ENCODE measurements at regions not wholly inside any gene's neighbourhood (a gene's known extent, or its start where the extent isn't known, plus 50 kb on each side); places are given as distances from the start of the nearest gene placed in this dataset.
"Not testable (repeated sequence)": the region's sequence is repeated elsewhere in the genome, so short reads cannot be mapped to it uniquely, and the experiment has no call there.

- no peak for DNase-seq
Observed at GRCh38 chr9:38253200-38253599, 139.3 kb upstream of the ALDH1B1 start.

- DNase-seq: no peak
Observed at GRCh38 chr9:38251036-38251860, 141.3 kb upstream of the ALDH1B1 start.

GRCh38 chr9:38250279-38251035 is 142.0 kb upstream of the ALDH1B1 start:
- DNase-seq: no peak

GRCh38 chr9:38249587-38250210 is 142.8 kb upstream of the ALDH1B1 start:
- no peak for DNase-seq

GRCh38 chr9:38249049-38249448 is 143.5 kb upstream of the ALDH1B1 start:
- DNase-seq: no peak

GRCh38 chr9:38246833-38247232 is 145.7 kb upstream of the ALDH1B1 start:
- no peak for DNase-seq

GRCh38 chr9:38244971-38245370 is 147.5 kb upstream of the ALDH1B1 start:
- no peak for DNase-seq

- peak; percentile 49 for DNase-seq
Observed at GRCh38 chr9:38243993-38244392, 148.5 kb upstream of the ALDH1B1 start.

- DNase-seq: not testable (repeated sequence)
Observed at GRCh38 chr9:38242151-38242550, 150.4 kb upstream of the ALDH1B1 start.

- no peak for DNase-seq
Observed at GRCh38 chr9:38240051-38240450, 152.5 kb upstream of the ALDH1B1 start.

GRCh38 chr9:38235244-38235643 is 157.3 kb upstream of the ALDH1B1 start:
- DNase-seq: no peak

- DNase-seq: peak; percentile 25
Observed at GRCh38 chr9:38234479-38235170, 157.9 kb upstream of the ALDH1B1 start.

- DNase-seq: no peak
Observed at GRCh38 chr9:38233796-38234355, 158.6 kb upstream of the ALDH1B1 start.

GRCh38 chr9:38233343-38233742 is 159.2 kb upstream of the ALDH1B1 start:
- peak; percentile 36 for DNase-seq

GRCh38 chr9:38232895-38233294 is 159.6 kb upstream of the ALDH1B1 start:
- DNase-seq: no peak

GRCh38 chr9:38229504-38230155 is 160.6 kb upstream of the SHB start:
- DNase-seq: no peak

- DNase-seq: peak; percentile 71
Observed at GRCh38 chr9:38229104-38229500, 160.1 kb upstream of the SHB start.

- peak; percentile 85 for DNase-seq
Observed at GRCh38 chr9:38228331-38229103, 159.5 kb upstream of the SHB start.

GRCh38 chr9:38227656-38228055 is 158.6 kb upstream of the SHB start:
- DNase-seq: peak; percentile 69

GRCh38 chr9:38227061-38227540 is 158.1 kb upstream of the SHB start:
- peak; percentile 88 for DNase-seq

- peak; percentile 50 for DNase-seq
Observed at GRCh38 chr9:38226491-38226951, 157.5 kb upstream of the SHB start.
